ENCODE measurements at regions not wholly inside any gene's neighbourhood (a gene's known extent, or its start where the extent isn't known, plus 50 kb on each side); places are given as distances from the start of the nearest gene placed in this dataset.

- no peaks in the 10 kb centered on the region for H3K36me3 ChIP-seq (ENCODE audit: control insufficient read depth in 2 of 2, extremely low read depth in 1 of 2, insufficient read depth in 2 of 2, low read length in 2 of 2)
- no peaks in the 10 kb centered on the region for H3K9me1 ChIP-seq (ENCODE audit: control insufficient read depth, extremely low read depth, insufficient read depth, low read length)
- no peak for FAIRE-seq
- dilution Hi-C loops (cut with MboI; ENCODE audit: extremely low pct_ligation_motif_present, low sequenced_read_pairs): no loop called here
- H3K79me2 ChIP-seq (ENCODE audit: control insufficient read depth, insufficient read depth, low read length): no peaks in the 10 kb centered on the region
- H3K27ac ChIP-seq (ENCODE audit: control insufficient read depth, insufficient read depth, low read length): no peak overlapping the region
- no peak overlapping the region for H3K4me3 ChIP-seq (ENCODE audit: control insufficient read depth in 2 of 3, extremely low read depth in 1 of 3, insufficient read depth in 2 of 3, low read depth in 1 of 3, low read length in 3 of 3)
- no peak overlapping the region for H3K9ac ChIP-seq (ENCODE audit: control insufficient read depth, extremely low read depth, insufficient read depth, low read length)
- no peaks in the 10 kb centered on the region for H3K9me3 ChIP-seq (ENCODE audit: control insufficient read depth, low read depth, low read length)
- no peaks in the 10 kb centered on the region for H3K4me1 ChIP-seq (ENCODE audit: control insufficient read depth, extremely low read depth, insufficient read depth, low read length)
- H4K20me1 ChIP-seq (ENCODE audit: control insufficient read depth, extremely low read depth, insufficient read depth, low read length): no peaks in the 10 kb centered on the region
- no peak overlapping the region for H2AFZ ChIP-seq (ENCODE audit: control insufficient read depth, low read length)
- no peak for TF ChIP-seq CTCF (optimal IDR thresholded peaks at IDR 0.05 in 1 of 3, IDR thresholded peaks at IDR 0.05 in 1 of 3, conservative IDR thresholded peaks at IDR 0.05 in 1 of 3; ENCODE audit: extremely low read depth in 1 of 3, insufficient read depth in 2 of 3, low read length in 3 of 3)
- TF ChIP-seq EZH2 (IDR thresholded peaks at IDR 0.05; ENCODE audit: low read length): no peak
- no peak for DNase-seq (ENCODE audit: low read depth, low spot score)
- H3K4me2 ChIP-seq (ENCODE audit: control insufficient read depth, extremely low read depth, insufficient read depth, low read depth, low read length): no peak overlapping the region
- no peaks in the 10 kb centered on the region for H3K27me3 ChIP-seq (ENCODE audit: control insufficient read depth, extremely low read depth, insufficient read depth, low read length)
Measured at GRCh38 chr15:24763891-24764290, 88.3 kb downstream of the NPAP1 start.

GRCh38 chr15:24764375-24765171 is 89.0 kb downstream of the NPAP1 start:
- H3K79me2 ChIP-seq (ENCODE audit: control insufficient read depth, insufficient read depth, low read length): no peaks in the 10 kb centered on the region
- no peak overlapping the region for H3K9ac ChIP-seq (ENCODE audit: control insufficient read depth, extremely low read depth, insufficient read depth, low read length)
- H3K27me3 ChIP-seq (ENCODE audit: control insufficient read depth, extremely low read depth, insufficient read depth, low read length): no peaks in the 10 kb centered on the region
- H2AFZ ChIP-seq (ENCODE audit: control insufficient read depth, low read length): no peak overlapping the region
- no peaks in the 10 kb centered on the region for H3K4me1 ChIP-seq (ENCODE audit: control insufficient read depth, extremely low read depth, insufficient read depth, low read length)
- no peaks in the 10 kb centered on the region for H3K36me3 ChIP-seq (ENCODE audit: control insufficient read depth in 2 of 2, extremely low read depth in 1 of 2, insufficient read depth in 2 of 2, low read length in 2 of 2)
- FAIRE-seq (no peak), DNase-seq (ENCODE audit: low read depth, low spot score) (no peak)
- no peaks in the 10 kb centered on the region for H4K20me1 ChIP-seq (ENCODE audit: control insufficient read depth, extremely low read depth, insufficient read depth, low read length)
- no peak for TF ChIP-seq CTCF (optimal IDR thresholded peaks at IDR 0.05 in 1 of 3, IDR thresholded peaks at IDR 0.05 in 1 of 3, conservative IDR thresholded peaks at IDR 0.05 in 1 of 3; ENCODE audit: extremely low read depth in 1 of 3, insufficient read depth in 2 of 3, low read length in 3 of 3)
- TF ChIP-seq EZH2 (IDR thresholded peaks at IDR 0.05; ENCODE audit: low read length): no peak
- H3K27ac ChIP-seq (ENCODE audit: control insufficient read depth, insufficient read depth, low read length): no peak overlapping the region
- no peaks in the 10 kb centered on the region for H3K9me1 ChIP-seq (ENCODE audit: control insufficient read depth, extremely low read depth, insufficient read depth, low read length)
- dilution Hi-C loops (cut with MboI; ENCODE audit: extremely low pct_ligation_motif_present, low sequenced_read_pairs): no loop called here
- no peak overlapping the region for H3K4me2 ChIP-seq (ENCODE audit: control insufficient read depth, extremely low read depth, insufficient read depth, low read depth, low read length)
- no peaks in the 10 kb centered on the region for H3K9me3 ChIP-seq (ENCODE audit: control insufficient read depth, low read depth, low read length)
- no peak overlapping the region for H3K4me3 ChIP-seq (ENCODE audit: control insufficient read depth in 2 of 3, extremely low read depth in 1 of 3, insufficient read depth in 2 of 3, low read depth in 1 of 3, low read length in 3 of 3)
